Transverse colon (tissue), 4 donors: ENCODE measurements at regions not wholly inside any gene's neighbourhood (a gene's known extent, or its start where the extent isn't known, plus 50 kb on each side); places are given as distances from the start of the nearest gene placed in this dataset.

Source experiments
- DNase-seq: peaks from one replicate; pipeline ENCODE4 v3.0.0-alpha.2; 2019
- H3K27ac ChIP-seq, 4 donors: fragments of 200-600 bp; sonication (generic); 2 replicates each; pipeline ENCODE4 v1.5.1; 2016 to 2018; ENCODE audit warnings: inconsistent platforms in 4 of 4
- H3K27me3 ChIP-seq: fragments of 200-600 bp; sonication (generic); 2 replicates; pipeline ENCODE4 v1.5.1; 2017; ENCODE audit warnings: inconsistent platforms
- H3K36me3 ChIP-seq, 4 donors: fragments of 200-600 bp; sonication (generic); 2 replicates each; pipeline ENCODE4 v1.5.1; 2017 to 2019; ENCODE audit warnings: inconsistent platforms in 4 of 4
- H3K4me1 ChIP-seq, 4 donors: fragments of 200-600 bp; sonication (generic); 2 replicates each; pipeline ENCODE4 v1.5.1; 2017 to 2020; ENCODE audit warnings: inconsistent platforms in 4 of 4
- H3K4me3 ChIP-seq, 4 donors: fragments of 200-600 bp; sonication (generic); 1 replicate in 1 of 4; 2 replicates in 3 of 4; pipeline versions ENCODE4 v1.5.1 to v1.6.1; 2017 to 2019; ENCODE audit warnings: inconsistent platforms in 4 of 4
- H3K9me3 ChIP-seq, 2 donors: fragments of 200-600 bp; sonication (generic); 2 replicates each; pipeline ENCODE4 v1.5.1; 2017 to 2019; ENCODE audit warnings: inconsistent platforms in 2 of 2
- CTCF ChIP-seq, 5 experiments: fragments of 200-600 bp in 3 of 5; fragments of 450-650 bp in 2 of 5; sonication (generic) in 3 of 5; IDR thresholded peaks; 1 replicate in 2 of 5; 2 replicates in 3 of 5; pipeline ENCODE4 v1.5.1; 2016 to 2017; ENCODE audit warnings: antibody characterized with exemption in 5 of 5, inconsistent platforms in 3 of 5, mild to moderate bottlenecking in 2 of 5, moderate library complexity in 1 of 5
- EP300 ChIP-seq: sonication (generic); formaldehyde crosslinking; IDR thresholded peaks from one replicate; pipeline ENCODE4 v1.6.1; 2017; ENCODE audit warnings: antibody characterized with exemption, low read depth
- POLR2A ChIP-seq: fragments of 450-650 bp; IDR thresholded peaks from one replicate; pipeline ENCODE4 v1.6.1; 2016; ENCODE audit warnings: antibody characterized with exemption, mild to moderate bottlenecking, moderate library complexity
- POLR2AphosphoS5 ChIP-seq, 3 donors: sonication (generic); formaldehyde crosslinking; IDR thresholded peaks; one replicate each; pipeline ENCODE4 v1.6.1; 2016; ENCODE audit warnings: antibody characterized with exemption in 3 of 3
- WGBS, 2 donors: methylation state at CpG; one replicate each; pipeline ENCODE4 v1.1.5; 2018; ENCODE audit warnings: low coverage in 1 of 2; 5-methylcytosine and 5-hydroxymethylcytosine counted together
- in situ Hi-C, 4 donors: fragments of 200-750 bp; cut with MboI; loops; one replicate each; pipeline versions ENCODE4 v1.15.0 to v1.15.1; 2017; ENCODE audit warnings: low sequenced_read_pairs in 3 of 4, low pct_ligation_motif_present in 1 of 4, low pct_unique_long_range_greater_than_20kb in 1 of 4
- intact Hi-C: fragments of 100-400 bp; cut with DNase I; formaldehyde crosslinking; loops from one replicate; pipeline ENCODE4 v1.15.1; 2023; ENCODE audit warnings: low total_unique reads

GRCh38 chr7:25659841-25660240 lies 431.6 kb upstream of the NPVF start:
- H3K9me3 ChIP-seq = no peaks in the 10 kb centered on the region
- TF ChIP-seq CTCF (IDR thresholded peaks at IDR 0.05) (no peak), EP300 (no peak), POLR2A (no peak), POLR2AphosphoS5 (IDR thresholded peaks at IDR 0.05) (no peak)
- in situ Hi-C loops (loop anchor here in 1 of 4 donors (25.0 kb wide), 1 partner anchor 177 kb away; no protein-coding TSS in a partner anchor), intact Hi-C loops (loop anchor here (5.0 to 10.0 kb wide), 3 partner anchors 95 to 268 kb away; no protein-coding TSS in a partner anchor)
- peak overlapping the region; percentile 5 to 80 (median 60) for H3K27ac ChIP-seq
- H3K4me1 ChIP-seq = peaks cover 4 to 42% (median 13%) of the 10 kb centered on the region in 4 donors
- no peak for DNase-seq
- WGBS, 2 donors = 52 to 69% methylated on average over 3 to 6 of the region's 6 CpGs
- no peaks in the 10 kb centered on the region for H3K36me3 ChIP-seq
- H3K27me3 ChIP-seq = no peaks in the 10 kb centered on the region
- H3K4me3 ChIP-seq = no peak overlapping the region

GRCh38 chr7:25662841-25663800 lies 434.8 kb upstream of the NPVF start:
- Histone ChIP-seq H3K4me3 (no peak overlapping the region), H3K27ac (peak overlapping the region; percentile 36 to 80 (median 72)), H3K36me3 (no peaks in the 10 kb centered on the region), H3K27me3 (no peaks in the 10 kb centered on the region), H3K4me1 (peaks cover 0 to 36% (median 12%) of the 10 kb centered on the region in 4 donors), H3K9me3 (no peaks in the 10 kb centered on the region)
- peak; percentile 21 for DNase-seq
- no peak for TF ChIP-seq EP300
- TF ChIP-seq POLR2AphosphoS5 (IDR thresholded peaks at IDR 0.05) = peak in 1 of 3 donors; percentile 44
- TF ChIP-seq CTCF (IDR thresholded peaks at IDR 0.05) = no peak
- TF ChIP-seq POLR2A = no peak
- WGBS, 2 donors = 37 to 47% methylated on average over 2 to 10 of the region's 10 CpGs
- intact Hi-C loops = loop anchor here (5.0 to 10.0 kb wide), 3 partner anchors 92 to 271 kb away; no protein-coding TSS in a partner anchor
- in situ Hi-C loops = loop anchor here in 1 of 4 donors (25.0 kb wide), 1 partner anchor 174 kb away; no protein-coding TSS in a partner anchor

- Histone ChIP-seq H3K4me3 (no peak overlapping the region), H3K27ac (peak overlapping the region; percentile 59 to 80 (median 72)), H3K4me1 (peaks cover 0 to 32% (median 11%) of the 10 kb centered on the region in 4 donors), H3K27me3 (no peaks in the 10 kb centered on the region), H3K9me3 (no peaks in the 10 kb centered on the region), H3K36me3 (no peaks in the 10 kb centered on the region)
- intact Hi-C loops = loop anchor here (5.0 to 10.0 kb wide), 3 partner anchors 91 to 272 kb away; no protein-coding TSS in a partner anchor
- 35 to 43% methylated on average over 4 of the region's 4 CpGs for WGBS, 2 donors
- in situ Hi-C loops = loop anchor here in 1 of 4 donors (25.0 kb wide), 1 partner anchor 173 kb away; no protein-coding TSS in a partner anchor
- no peak for DNase-seq
- no peak for TF ChIP-seq EP300
- no peak for TF ChIP-seq POLR2A
- no peak for TF ChIP-seq POLR2AphosphoS5 (IDR thresholded peaks at IDR 0.05)
- TF ChIP-seq CTCF (IDR thresholded peaks at IDR 0.05) = no peak
These were observed 435.6 kb upstream of the NPVF start for GRCh38 chr7:25663877-25664276.

GRCh38 chr7:25664593-25664992 lies 436.3 kb upstream of the NPVF start:
- Histone ChIP-seq H3K9me3 (no peaks in the 10 kb centered on the region), H3K36me3 (no peaks in the 10 kb centered on the region), H3K4me1 (peaks cover 1 to 35% (median 13%) of the 10 kb centered on the region in 4 donors), H3K4me3 (no peak overlapping the region), H3K27ac (peak overlapping the region; percentile 59 to 80 (median 72)), H3K27me3 (no peaks in the 10 kb centered on the region)
- intact Hi-C loops (loop anchor here (5.0 to 10.0 kb wide), 3 partner anchors 90 to 272 kb away; no protein-coding TSS in a partner anchor), in situ Hi-C loops (loop anchor here in 1 of 4 donors (25.0 kb wide), 1 partner anchor 173 kb away; no protein-coding TSS in a partner anchor)
- WGBS, 2 donors = 24 to 38% methylated on average over 2 of the region's 2 CpGs
- TF ChIP-seq POLR2A (no peak), EP300 (no peak), CTCF (IDR thresholded peaks at IDR 0.05) (no peak), POLR2AphosphoS5 (IDR thresholded peaks at IDR 0.05) (no peak)
- DNase-seq = no peak
